Caco-2 (cell line): ENCODE measurements at regions not wholly inside any gene's neighbourhood (a gene's known extent, or its start where the extent isn't known, plus 50 kb on each side); places are given as distances from the start of the nearest gene placed in this dataset.
A peak's percentile ranks its signal among the peaks of the same experiment; 100 is the strongest.

ENCODE experiments used
- BruUV-seq: library from RNA; stranded (reverse); fragments of 400-500 nt; replicated peaks from 2 replicates; lab custom pipeline; 2021; lab: Mats Ljungman, UMichigan
- CTCF ChIA-PET: fragments of 300-600 bp; sonication (Branson Sonifier 250); formaldehyde crosslinking; loops from one replicate; lab custom pipeline; 2022; ENCODE audit warnings: antibody characterized with exemption; lab: Charles Lee
- POLR2A ChIA-PET: fragments of 300-600 bp; sonication (Branson Sonifier 250); formaldehyde crosslinking; loops from one replicate; lab custom pipeline; 2022; ENCODE audit warnings: antibody characterized with exemption; lab: Charles Lee
- DNase-seq, 2 experiments: peaks; one replicate each; pipeline versions ENCODE4 v3.0.0 to v3.0.0-alpha.2; 2020 to 2022
- H3K27me3 ChIP-seq: replicated peaks from 2 replicates; pipeline ENCODE4 v1.6.0; 2011; ENCODE audit warnings: low read length; ENCODE audit not compliant: control insufficient read depth, insufficient read depth
- H3K36me3 ChIP-seq: 2 replicates; pipeline ENCODE4 v1.5.1; 2011; ENCODE audit warnings: low read length; ENCODE audit not compliant: control insufficient read depth, insufficient read depth
- H3K4me1 ChIP-seq: fragments of 250-450 bp; sonication (Bioruptor Pico); 2 replicates; pipeline ENCODE4 v1.5.1; 2020; ENCODE audit warnings: mild to moderate bottlenecking
- H3K4me3 ChIP-seq: 2 replicates; pipeline ENCODE4 v1.5.1; 2011; ENCODE audit warnings: low read depth, mild to moderate bottlenecking, control low read depth, low read length
- H3K9me3 ChIP-seq: fragments of 250-450 bp; sonication (Bioruptor Pico); 2 replicates; pipeline ENCODE4 v1.5.1; 2020; ENCODE audit warnings: mild to moderate bottlenecking, moderate library complexity
- H3K27ac Mint-ChIP-seq: one replicate; pipeline ENCODE4 v1.8.0; 2022; ENCODE audit warnings: mixed read lengths; ENCODE audit not compliant: unreplicated experiment
- H3K27me3 Mint-ChIP-seq: one replicate; pipeline ENCODE4 v1.8.0; 2022; ENCODE audit warnings: mixed read lengths; ENCODE audit not compliant: insufficient read depth, unreplicated experiment
- H3K36me3 Mint-ChIP-seq: one replicate; pipeline ENCODE4 v1.8.0; 2022; ENCODE audit warnings: mild to moderate bottlenecking, mixed read lengths; ENCODE audit not compliant: insufficient read depth, unreplicated experiment
- H3K4me1 Mint-ChIP-seq: one replicate; pipeline ENCODE4 v1.8.0; 2022; ENCODE audit warnings: low read depth, mixed read lengths; ENCODE audit not compliant: unreplicated experiment
- H3K4me3 Mint-ChIP-seq: one replicate; pipeline ENCODE4 v1.8.0; 2022; ENCODE audit warnings: mild to moderate bottlenecking, moderate library complexity, mixed read lengths; ENCODE audit not compliant: unreplicated experiment
- H3K9me3 Mint-ChIP-seq: one replicate; pipeline ENCODE4 v1.8.0; 2022; ENCODE audit warnings: mixed read lengths; ENCODE audit not compliant: unreplicated experiment
- CTCF ChIP-seq, 2 experiments: fragments of 200-600 bp in 1 of 2; IDR thresholded peaks; 1 replicate in 1 of 2; 2 replicates in 1 of 2; pipeline versions ENCODE4 v1.5.1 to v1.8.0; 2011 to 2022; ENCODE audit warnings: antibody characterized with exemption in 1 of 2, control low read depth in 1 of 2, inconsistent platforms in 1 of 2, low read depth in 1 of 2, low read length in 1 of 2, mild to moderate bottlenecking in 1 of 2, moderate library complexity in 1 of 2; ENCODE audit not compliant: insufficient read depth in 1 of 2, severe bottlenecking in 1 of 2, unreplicated experiment in 1 of 2
- intact Hi-C: fragments of 100-400 bp; cut with micrococcal nuclease; formaldehyde crosslinking; loops from one replicate; pipeline ENCODE4 v1.10.0; 2022; ENCODE audit not compliant: unreplicated experiment

GRCh38 chr1:175891783-175892309 is 148.5 kb upstream of the TNR start:
- POLR2A ChIA-PET, result no interaction called here
- CTCF ChIA-PET, result no interaction called here
- no peak for TF ChIP-seq CTCF (IDR thresholded peaks at IDR 0.05; ENCODE audit: insufficient read depth in 1 of 2, low read depth in 1 of 2, low read length in 1 of 2, severe bottlenecking in 1 of 2, unreplicated experiment in 1 of 2)
- Mint-ChIP-seq H3K36me3 (no peaks in the 10 kb centered on the region), H3K27me3 (no peaks in the 10 kb centered on the region), H3K9me3 (no peaks in the 10 kb centered on the region), H3K4me1 (no peaks in the 10 kb centered on the region), H3K27ac (no peak overlapping the region), H3K4me3 (no peak overlapping the region)
- Histone ChIP-seq H3K4me1 (no peaks in the 10 kb centered on the region), H3K9me3 (no peaks in the 10 kb centered on the region), H3K4me3 (no peak overlapping the region), H3K36me3 (no peaks in the 10 kb centered on the region), H3K27me3 (no peaks in the 10 kb centered on the region)
- DNase-seq, result no peak
- no TSS peak for BruUV-seq
- intact Hi-C loops, result no loop called here

GRCh38 chr1:175890958-175891357 is 147.6 kb upstream of the TNR start:
- H3K27me3 ChIP-seq, result no peaks in the 10 kb centered on the region
- CTCF ChIA-PET, result no interaction called here
- no peak for DNase-seq
- Mint-ChIP-seq H3K36me3 (no peaks in the 10 kb centered on the region), H3K9me3 (no peaks in the 10 kb centered on the region), H3K27ac (peak overlapping the region; percentile 69), H3K4me1 (no peaks in the 10 kb centered on the region), H3K4me3 (no peak overlapping the region), H3K27me3 (no peaks in the 10 kb centered on the region)
- no peak for TF ChIP-seq CTCF (IDR thresholded peaks at IDR 0.05; ENCODE audit: insufficient read depth in 1 of 2, low read depth in 1 of 2, low read length in 1 of 2, severe bottlenecking in 1 of 2, unreplicated experiment in 1 of 2)
- no TSS peak for BruUV-seq
- H3K4me1 ChIP-seq, result no peaks in the 10 kb centered on the region
- H3K9me3 ChIP-seq, result no peaks in the 10 kb centered on the region
- no peak overlapping the region for H3K4me3 ChIP-seq
- intact Hi-C loops, result no loop called here
- POLR2A ChIA-PET, result no interaction called here
- H3K36me3 ChIP-seq, result no peaks in the 10 kb centered on the region

GRCh38 chr1:175889848-175890247 is 146.5 kb upstream of the TNR start:
- no peak for TF ChIP-seq CTCF (IDR thresholded peaks at IDR 0.05; ENCODE audit: insufficient read depth in 1 of 2, low read depth in 1 of 2, low read length in 1 of 2, severe bottlenecking in 1 of 2, unreplicated experiment in 1 of 2)
- Histone ChIP-seq H3K4me1 (no peaks in the 10 kb centered on the region), H3K36me3 (no peaks in the 10 kb centered on the region), H3K9me3 (no peaks in the 10 kb centered on the region), H3K27me3 (no peaks in the 10 kb centered on the region), H3K4me3 (no peak overlapping the region)
- H3K9me3 Mint-ChIP-seq, result no peaks in the 10 kb centered on the region
- no peaks in the 10 kb centered on the region for H3K36me3 Mint-ChIP-seq
- H3K4me3 Mint-ChIP-seq, result no peak overlapping the region
- no peaks in the 10 kb centered on the region for H3K27me3 Mint-ChIP-seq
- intact Hi-C loops, result loop anchor here (5.0 kb wide), 1 partner anchor 138 kb away; no protein-coding TSS in a partner anchor
- peak; percentile 15 to 45 for DNase-seq
- POLR2A ChIA-PET, result no interaction called here
- H3K27ac Mint-ChIP-seq, result no peak overlapping the region
- no TSS peak for BruUV-seq
- CTCF ChIA-PET, result no interaction called here
- no peaks in the 10 kb centered on the region for H3K4me1 Mint-ChIP-seq
